ENCODE measurements at regions not wholly inside any gene's neighbourhood (a gene's known extent, or its start where the extent isn't known, plus 50 kb on each side); places are given as distances from the start of the nearest gene placed in this dataset.
"Not testable (repeated sequence)": the region's sequence is repeated elsewhere in the genome, so short reads cannot be mapped to it uniquely, and the experiment has no call there.

GRCh38 chr21:15468368-15468767 is 261.4 kb upstream of the USP25 start:
- no peak for DNase-seq (ENCODE audit: low read depth, low spot score)

- DNase-seq (ENCODE audit: low read depth, low spot score) = no peak
Observed at GRCh38 chr21:15472108-15473040, 257.4 kb upstream of the USP25 start.

GRCh38 chr21:15477773-15478172 is 252.0 kb upstream of the USP25 start:
- not testable (repeated sequence) for DNase-seq (ENCODE audit: low read depth, low spot score)

- no peak for DNase-seq (ENCODE audit: low read depth, low spot score)
Observed at GRCh38 chr21:15480160-15480559, 249.6 kb upstream of the USP25 start.

- DNase-seq (ENCODE audit: low read depth, low spot score) = peak; percentile 95
Observed at GRCh38 chr21:15483138-15483780, 246.5 kb upstream of the USP25 start.

GRCh38 chr21:15486460-15487195 is 243.2 kb upstream of the USP25 start:
- no peak for DNase-seq (ENCODE audit: low read depth, low spot score)

GRCh38 chr21:15487196-15487550 is 242.6 kb upstream of the USP25 start:
- DNase-seq (ENCODE audit: low read depth, low spot score) = no peak

GRCh38 chr21:15491100-15491499 is 238.7 kb upstream of the USP25 start:
- no peak for DNase-seq (ENCODE audit: low read depth, low spot score)

GRCh38 chr21:15493646-15494045 is 236.1 kb upstream of the USP25 start:
- no peak for DNase-seq (ENCODE audit: low read depth, low spot score)

- no peak for DNase-seq (ENCODE audit: low read depth, low spot score)
Observed at GRCh38 chr21:15494481-15494880, 235.3 kb upstream of the USP25 start.

GRCh38 chr21:15495965-15496364 is 233.8 kb upstream of the USP25 start:
- DNase-seq (ENCODE audit: low read depth, low spot score) = peak; percentile 2

- no peak for DNase-seq (ENCODE audit: low read depth, low spot score)
Observed at GRCh38 chr21:15496911-15497310, 232.9 kb upstream of the USP25 start.

- DNase-seq (ENCODE audit: low read depth, low spot score) = no peak
Observed at GRCh38 chr21:15498455-15498854, 231.3 kb upstream of the USP25 start.

GRCh38 chr21:15506086-15506485 is 223.7 kb upstream of the USP25 start:
- no peak for DNase-seq (ENCODE audit: low read depth, low spot score)

GRCh38 chr21:15508554-15508953 is 221.2 kb upstream of the USP25 start:
- no peak for DNase-seq (ENCODE audit: low read depth, low spot score)

GRCh38 chr21:15514073-15514946 is 215.5 kb upstream of the USP25 start:
- no peak for DNase-seq (ENCODE audit: low read depth, low spot score)

GRCh38 chr21:15515908-15516307 is 213.9 kb upstream of the USP25 start:
- DNase-seq (ENCODE audit: low read depth, low spot score) = no peak

- no peak for DNase-seq (ENCODE audit: low read depth, low spot score)
Observed at GRCh38 chr21:15517394-15517793, 212.4 kb upstream of the USP25 start.

GRCh38 chr21:15520811-15521643 is 208.8 kb upstream of the USP25 start:
- DNase-seq (ENCODE audit: low read depth, low spot score) = no peak

GRCh38 chr21:15521644-15522001 is 208.2 kb upstream of the USP25 start:
- no peak for DNase-seq (ENCODE audit: low read depth, low spot score)

GRCh38 chr21:15522148-15522547 is 207.6 kb upstream of the USP25 start:
- DNase-seq (ENCODE audit: low read depth, low spot score) = no peak
